Body of pancreas (tissue), 4 donors: ENCODE measurements at regions not wholly inside any gene's neighbourhood (a gene's known extent, or its start where the extent isn't known, plus 50 kb on each side); places are given as distances from the start of the nearest gene placed in this dataset.

Experiments
- CTCF ChIP-seq, 7 experiments: fragments of 450-650 bp in 4 of 7; fragments of 200-600 bp in 3 of 7; sonication (generic) in 3 of 7; IDR thresholded peaks; one replicate each; pipeline ENCODE4 v1.5.1; 2016 to 2019; ENCODE audit warnings: antibody characterized with exemption in 7 of 7
- POLR2A ChIP-seq, 3 donors: fragments of 450-650 bp; IDR thresholded peaks; one replicate each; pipeline ENCODE4 v1.6.1; 2016; ENCODE audit warnings: antibody characterized with exemption in 3 of 3, mild to moderate bottlenecking in 2 of 3

GRCh38 chr2:175792881-175793280, 209.2 kb downstream of the LNPK start:
- TF ChIP-seq CTCF (IDR thresholded peaks at IDR 0.05) (no peak), POLR2A (IDR thresholded peaks at IDR 0.05) (no peak)
